ENCODE measurements at regions not wholly inside any gene's neighbourhood (a gene's known extent, or its start where the extent isn't known, plus 50 kb on each side); places are given as distances from the start of the nearest gene placed in this dataset.

- DNase-seq, result no peak
These were observed 412.5 kb upstream of the RARB start for GRCh38 chr3:25015599-25015998.

GRCh38 chr3:25018909-25019308 is 409.2 kb upstream of the RARB start:
- no peak for DNase-seq

- DNase-seq, result no peak
These were observed 408.6 kb upstream of the RARB start for GRCh38 chr3:25019506-25019905.

- no peak for DNase-seq
These were observed 406.2 kb upstream of the RARB start for GRCh38 chr3:25021816-25022215.

- no peak for DNase-seq
These were observed 404.2 kb upstream of the RARB start for GRCh38 chr3:25023876-25024275.

- no peak for DNase-seq
These were observed 402.8 kb upstream of the RARB start for GRCh38 chr3:25025236-25025635.

GRCh38 chr3:25027650-25028049 is 400.4 kb upstream of the RARB start:
- DNase-seq, result no peak

- no peak for DNase-seq
These were observed 398.2 kb upstream of the RARB start for GRCh38 chr3:25029820-25030219.

- no peak for DNase-seq
These were observed 395.7 kb upstream of the RARB start for GRCh38 chr3:25032344-25032743.

GRCh38 chr3:25033407-25034029 is 394.5 kb upstream of the RARB start:
- DNase-seq, result peak; percentile 28

- DNase-seq, result no peak
These were observed 392.5 kb upstream of the RARB start for GRCh38 chr3:25035526-25035925.

GRCh38 chr3:25036633-25037032 is 391.4 kb upstream of the RARB start:
- DNase-seq, result no peak

- DNase-seq, result no peak
These were observed 391.0 kb upstream of the RARB start for GRCh38 chr3:25037049-25037547.

- no peak for DNase-seq
These were observed 389.8 kb upstream of the RARB start for GRCh38 chr3:25038271-25038670.

- DNase-seq, result no peak
These were observed 389.1 kb upstream of the RARB start for GRCh38 chr3:25038922-25039321.

- no peak for DNase-seq
These were observed 387.3 kb upstream of the RARB start for GRCh38 chr3:25040748-25041147.

- DNase-seq, result no peak
These were observed 386.0 kb upstream of the RARB start for GRCh38 chr3:25041871-25042584.

GRCh38 chr3:25043177-25043576 is 384.9 kb upstream of the RARB start:
- no peak for DNase-seq

- DNase-seq, result no peak
These were observed 384.3 kb upstream of the RARB start for GRCh38 chr3:25043749-25044148.

GRCh38 chr3:25044762-25045710 is 383.0 kb upstream of the RARB start:
- no peak for DNase-seq

- DNase-seq, result no peak
These were observed 380.9 kb upstream of the RARB start for GRCh38 chr3:25046911-25047771.

GRCh38 chr3:25049304-25049703 is 378.8 kb upstream of the RARB start:
- no peak for DNase-seq

- DNase-seq, result no peak
These were observed 374.7 kb upstream of the RARB start for GRCh38 chr3:25053360-25053759.
